H1 (cell line): ENCODE measurements at regions not wholly inside any gene's neighbourhood (a gene's known extent, or its start where the extent isn't known, plus 50 kb on each side); places are given as distances from the start of the nearest gene placed in this dataset.

Source experiments
- E2F6 ChIP-seq: IDR thresholded peaks from 2 replicates; pipeline ENCODE4 v1.6.1; 2012; ENCODE audit warnings: inconsistent platforms
- GTF2F1 ChIP-seq: IDR thresholded peaks from 2 replicates; pipeline ENCODE4 v1.6.1; 2012; ENCODE audit warnings: low read depth, low read length, improper control_type of control experiment, borderline replicate concordance
- KDM1A ChIP-seq: fragments of 200-600, 300-600 bp; sonication (generic); IDR thresholded peaks from 2 replicates; pipeline ENCODE4 v1.7.1; 2016; ENCODE audit warnings: mild to moderate bottlenecking, low read length, borderline replicate concordance
- RAD21 ChIP-seq, 2 experiments: IDR thresholded peaks in 1 of 2; conservative IDR thresholded peaks in 1 of 2; 2 replicates each; pipeline ENCODE4 v1.6.1; 2011; ENCODE audit warnings: low read depth in 2 of 2, low read length in 2 of 2, improper control_type of control experiment in 1 of 2, inconsistent platforms in 1 of 2, mild to moderate bottlenecking in 1 of 2, moderate library complexity in 1 of 2
- SAP30 ChIP-seq: fragments of 300-600 bp; sonication (generic); IDR thresholded peaks from 2 replicates; pipeline ENCODE4 v1.7.1; 2012; ENCODE audit warnings: low read length, moderate library complexity, mild to moderate bottlenecking, inconsistent platforms; ENCODE audit not compliant: insufficient read depth, insufficient replicate concordance
- TEAD4 ChIP-seq: IDR thresholded peaks from 2 replicates; pipeline ENCODE4 v1.6.1; 2012; ENCODE audit warnings: low read depth, low read length, inconsistent platforms, mixed read lengths

- TF ChIP-seq TEAD4 (no peak), SAP30 (no peak), RAD21 (IDR thresholded peaks at IDR 0.05 in 1 of 2, conservative IDR thresholded peaks at IDR 0.05 in 1 of 2; ENCODE audit: low read depth in 2 of 2, low read length in 2 of 2) (no peak), E2F6 (no peak), KDM1A (no peak), GTF2F1 (no peak)
Measured at GRCh38 chr6:37106982-37107491, 62.9 kb upstream of the PIM1 start (continued).
